ENCODE measurements at regions not wholly inside any gene's neighbourhood (a gene's known extent, or its start where the extent isn't known, plus 50 kb on each side); places are given as distances from the start of the nearest gene placed in this dataset.

DNA sequence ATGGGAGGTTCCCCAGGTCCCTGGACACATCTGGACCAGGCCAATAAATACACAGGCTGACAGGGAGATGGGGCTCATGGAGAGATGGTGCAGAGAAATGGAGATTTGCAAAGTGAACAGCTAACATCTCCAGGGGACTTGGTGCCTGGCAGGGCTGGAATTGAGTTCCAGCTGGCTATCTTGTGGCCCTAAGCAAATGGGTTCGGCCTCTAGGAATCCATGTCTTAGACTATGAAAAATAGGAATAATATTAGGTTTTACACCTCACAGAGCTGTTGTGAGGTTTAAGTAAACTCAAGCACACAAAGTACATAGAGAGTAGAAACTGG is 82.9 kb upstream of the SPATA12 start (continued):
- TF ChIP-seq, protein P1, sequence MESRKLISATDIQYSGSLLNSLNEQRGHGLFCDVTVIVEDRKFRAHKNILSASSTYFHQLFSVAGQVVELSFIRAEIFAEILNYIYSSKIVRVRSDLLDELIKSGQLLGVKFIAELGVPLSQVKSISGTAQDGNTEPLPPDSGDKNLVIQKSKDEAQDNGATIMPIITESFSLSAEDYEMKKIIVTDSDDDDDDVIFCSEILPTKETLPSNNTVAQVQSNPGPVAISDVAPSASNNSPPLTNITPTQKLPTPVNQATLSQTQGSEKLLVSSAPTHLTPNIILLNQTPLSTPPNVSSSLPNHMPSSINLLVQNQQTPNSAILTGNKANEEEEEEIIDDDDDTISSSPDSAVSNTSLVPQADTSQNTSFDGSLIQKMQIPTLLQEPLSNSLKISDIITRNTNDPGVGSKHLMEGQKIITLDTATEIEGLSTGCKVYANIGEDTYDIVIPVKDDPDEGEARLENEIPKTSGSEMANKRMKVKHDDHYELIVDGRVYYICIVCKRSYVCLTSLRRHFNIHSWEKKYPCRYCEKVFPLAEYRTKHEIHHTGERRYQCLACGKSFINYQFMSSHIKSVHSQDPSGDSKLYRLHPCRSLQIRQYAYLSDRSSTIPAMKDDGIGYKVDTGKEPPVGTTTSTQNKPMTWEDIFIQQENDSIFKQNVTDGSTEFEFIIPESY (IDR thresholded peaks at IDR 0.05; ENCODE audit: extremely low read depth, insufficient replicate concordance, low read length), result no peak
- no peak for TF ChIP-seq ZNF274 (IDR thresholded peaks at IDR 0.05; ENCODE audit: low read depth, low read length)
- TF ChIP-seq SP1 (IDR thresholded peaks at IDR 0.05; ENCODE audit: low read depth), result no peak
- TF ChIP-seq SIN3A (IDR thresholded peaks at IDR 0.05; ENCODE audit: low read depth), result no peak
- TF ChIP-seq, protein P2, sequence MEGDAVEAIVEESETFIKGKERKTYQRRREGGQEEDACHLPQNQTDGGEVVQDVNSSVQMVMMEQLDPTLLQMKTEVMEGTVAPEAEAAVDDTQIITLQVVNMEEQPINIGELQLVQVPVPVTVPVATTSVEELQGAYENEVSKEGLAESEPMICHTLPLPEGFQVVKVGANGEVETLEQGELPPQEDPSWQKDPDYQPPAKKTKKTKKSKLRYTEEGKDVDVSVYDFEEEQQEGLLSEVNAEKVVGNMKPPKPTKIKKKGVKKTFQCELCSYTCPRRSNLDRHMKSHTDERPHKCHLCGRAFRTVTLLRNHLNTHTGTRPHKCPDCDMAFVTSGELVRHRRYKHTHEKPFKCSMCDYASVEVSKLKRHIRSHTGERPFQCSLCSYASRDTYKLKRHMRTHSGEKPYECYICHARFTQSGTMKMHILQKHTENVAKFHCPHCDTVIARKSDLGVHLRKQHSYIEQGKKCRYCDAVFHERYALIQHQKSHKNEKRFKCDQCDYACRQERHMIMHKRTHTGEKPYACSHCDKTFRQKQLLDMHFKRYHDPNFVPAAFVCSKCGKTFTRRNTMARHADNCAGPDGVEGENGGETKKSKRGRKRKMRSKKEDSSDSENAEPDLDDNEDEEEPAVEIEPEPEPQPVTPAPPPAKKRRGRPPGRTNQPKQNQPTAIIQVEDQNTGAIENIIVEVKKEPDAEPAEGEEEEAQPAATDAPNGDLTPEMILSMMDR (IDR thresholded peaks at IDR 0.05 in 2 of 3, conservative IDR thresholded peaks at IDR 0.05 in 1 of 3; ENCODE audit: borderline replicate concordance in 1 of 3, insufficient read depth in 1 of 3, low read depth in 2 of 3, low read length in 2 of 3), result no peak
- no peak for TF ChIP-seq YY1 (IDR thresholded peaks at IDR 0.05; ENCODE audit: extremely low read depth, insufficient replicate concordance, low read depth, low read length)
- no peak for TF ChIP-seq SRF (IDR thresholded peaks at IDR 0.05; ENCODE audit: low read depth)
- TF ChIP-seq POLR2AphosphoS5 (IDR thresholded peaks at IDR 0.05; ENCODE audit: low read depth, low read length), result no peak
- no peak for TF ChIP-seq RAD21 (IDR thresholded peaks at IDR 0.05; ENCODE audit: low read depth)

Measured in HCT116 (cell line).